NCI-H82 (cell line): ENCODE measurements at regions not wholly inside any gene's neighbourhood (a gene's known extent, or its start where the extent isn't known, plus 50 kb on each side); places are given as distances from the start of the nearest gene placed in this dataset.

Source experiments
- DNase-seq: peaks from one replicate; lab custom pipeline; 2025; lab: John Stamatoyannopoulos, UW

- no peak for DNase-seq
Measured at GRCh38 chr5:57841676-57842363, 359.2 kb upstream of the ACTBL2 start.

- DNase-seq: no peak
Measured at GRCh38 chr5:57839437-57840079, 356.9 kb upstream of the ACTBL2 start.

DNA sequence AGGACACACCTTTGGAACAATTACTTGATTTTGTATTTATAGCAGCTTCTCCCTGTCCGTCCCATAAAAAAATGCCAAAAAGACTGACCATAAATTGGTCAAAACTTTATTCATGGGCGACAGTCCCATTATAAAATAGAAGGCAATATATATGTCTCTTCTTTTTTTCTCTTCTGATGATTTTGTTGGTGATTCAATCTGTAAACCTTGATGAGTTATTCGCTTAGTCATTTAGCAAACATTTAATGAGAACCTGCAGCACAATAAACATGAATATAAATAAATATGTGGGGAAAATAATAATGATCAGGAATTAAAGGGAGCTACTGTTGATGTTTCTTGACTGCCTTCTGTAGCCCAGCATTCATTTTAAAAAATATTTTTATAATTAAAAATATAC is 356.4 kb upstream of the ACTBL2 start:
- no peak for DNase-seq

- no peak for DNase-seq
Measured at GRCh38 chr5:57836921-57837320, 354.3 kb upstream of the ACTBL2 start.

GRCh38 chr5:57836331-57836730 is 353.7 kb upstream of the ACTBL2 start:
- no peak for DNase-seq

DNA sequence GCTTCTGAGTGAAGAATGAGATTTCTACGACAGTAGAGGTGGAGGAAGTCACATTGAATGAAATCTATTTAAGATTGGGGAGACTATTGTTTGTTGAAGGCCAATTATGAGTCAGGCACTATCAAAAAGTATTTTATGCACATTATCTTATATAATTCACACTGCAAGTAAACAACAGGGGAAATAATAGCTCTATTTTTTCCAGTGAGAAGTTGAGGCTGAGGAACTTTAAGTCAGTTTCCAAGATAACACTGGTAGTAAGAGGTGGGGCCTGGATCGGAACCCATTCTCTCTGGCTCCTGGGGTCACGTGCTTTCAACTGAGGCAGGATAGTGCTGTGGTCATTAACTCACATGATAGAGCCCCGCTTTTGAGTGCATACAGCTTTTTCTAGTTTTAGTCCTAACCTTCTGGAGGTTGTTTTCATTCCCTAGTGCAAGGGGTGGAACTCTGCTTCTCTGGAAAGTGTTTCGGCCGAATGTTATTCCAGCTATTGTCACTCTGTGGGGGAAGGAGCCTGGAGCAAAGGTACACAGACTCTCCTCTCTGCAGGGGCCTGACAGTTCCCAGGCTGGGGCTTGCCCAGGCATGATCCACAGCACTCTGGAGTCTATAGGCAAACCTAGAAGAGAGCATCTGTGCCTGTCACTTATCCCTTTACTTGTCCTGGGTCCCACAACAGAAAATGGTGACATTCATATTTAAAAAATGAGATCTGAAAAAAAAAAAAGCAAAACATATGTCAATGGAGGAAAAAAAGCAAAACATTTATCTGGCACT is 352.4 kb upstream of the ACTBL2 start:
- DNase-seq: no peak

GRCh38 chr5:57833489-57833888 is 350.9 kb upstream of the ACTBL2 start:
- DNase-seq: no peak

- no peak for DNase-seq
Measured at GRCh38 chr5:57832875-57833274, 350.3 kb upstream of the ACTBL2 start.

- DNase-seq: no peak
Measured at GRCh38 chr5:57831932-57832331, 349.3 kb upstream of the ACTBL2 start.

- DNase-seq: no peak
Measured at GRCh38 chr5:57831090-57831489, 348.5 kb upstream of the ACTBL2 start.

DNA sequence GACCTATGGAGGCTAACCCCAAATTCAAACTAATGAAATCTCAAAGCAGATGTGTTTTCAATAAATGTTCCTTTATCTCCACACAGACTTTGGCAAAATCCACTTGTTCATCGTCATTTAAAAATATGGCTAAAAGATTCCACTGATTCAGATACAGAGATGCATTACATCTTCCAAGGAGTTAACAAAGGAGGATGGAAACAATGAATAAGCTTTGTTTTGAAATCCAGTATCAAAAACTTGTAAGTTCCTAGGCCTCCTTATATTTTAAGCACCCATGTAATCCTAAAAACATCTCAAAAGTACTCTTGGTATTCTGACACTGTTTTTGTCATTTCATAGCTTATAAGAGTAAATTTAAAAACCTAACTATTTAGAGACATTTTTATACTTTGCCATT is 345.6 kb upstream of the ACTBL2 start:
- no peak for DNase-seq

DNA sequence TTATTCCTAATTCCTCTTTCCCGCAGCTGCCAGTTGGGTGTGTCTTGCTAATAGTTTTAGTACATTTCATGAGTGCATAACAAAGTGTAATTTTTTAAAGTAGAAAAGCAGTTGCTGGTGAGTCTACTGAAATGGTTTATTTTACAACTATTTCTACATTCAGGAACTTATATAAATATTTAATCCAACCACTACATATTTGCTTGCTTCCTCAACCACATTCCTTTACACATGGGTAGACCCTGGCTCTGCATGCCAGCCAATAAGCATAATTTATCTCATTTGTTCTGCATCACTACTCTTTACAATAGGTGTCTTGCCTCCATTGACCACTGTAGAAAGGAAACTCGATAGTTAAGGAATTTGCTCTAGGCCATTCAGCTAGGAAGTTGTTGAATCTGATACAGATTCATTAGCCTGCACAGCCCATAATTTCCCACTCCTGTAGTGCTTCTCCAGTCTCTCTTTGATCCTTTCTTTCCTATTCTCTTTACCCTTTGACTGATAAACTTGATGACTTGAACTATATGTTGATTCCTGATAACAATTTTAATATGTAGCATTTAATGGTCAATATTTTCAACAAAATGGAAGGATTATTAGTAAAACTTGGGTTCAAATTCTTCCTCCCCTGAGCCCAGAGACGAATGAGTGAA is 342.5 kb upstream of the ACTBL2 start:
- DNase-seq: no peak

GRCh38 chr5:57824623-57825022 is 342.0 kb upstream of the ACTBL2 start:
- no peak for DNase-seq

DNA sequence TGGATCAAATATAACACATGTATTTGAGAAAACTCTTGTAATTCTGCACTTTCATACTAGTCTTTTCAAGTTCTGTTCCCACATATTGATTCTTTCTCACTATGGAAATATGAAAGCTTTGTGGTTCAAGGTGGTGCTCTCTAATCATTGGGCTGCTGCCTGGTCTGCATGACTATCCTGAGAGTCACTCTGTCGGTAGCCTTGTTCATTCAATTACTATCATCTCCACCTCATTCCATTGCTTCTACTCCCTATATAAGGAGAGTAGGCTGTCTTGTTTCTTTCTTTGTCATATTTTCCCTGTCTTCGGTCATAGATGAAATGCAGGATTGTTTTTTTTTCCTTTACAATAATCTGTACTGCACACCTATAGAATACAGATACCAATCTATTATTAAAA is 341.4 kb upstream of the ACTBL2 start:
- DNase-seq: no peak

DNA sequence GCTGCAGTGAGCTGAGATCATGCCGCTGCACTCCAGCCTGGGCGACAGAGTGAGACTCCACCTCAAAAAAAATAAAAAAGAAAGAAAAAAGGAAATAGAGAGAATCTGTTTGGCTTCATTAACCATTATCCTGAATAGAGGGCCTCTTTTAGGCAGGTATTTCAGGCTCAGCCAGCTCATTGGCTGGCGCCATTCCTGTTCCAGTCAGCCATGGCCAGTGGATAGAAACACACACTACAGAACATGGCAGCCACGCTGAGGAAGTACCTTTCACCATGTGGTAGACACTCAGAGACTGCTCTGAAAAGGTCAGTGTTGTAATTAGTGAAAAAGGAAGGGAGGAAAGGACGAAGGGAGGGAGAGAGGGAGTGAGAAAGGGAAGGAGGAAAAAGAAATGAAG is 340.0 kb upstream of the ACTBL2 start:
- no peak for DNase-seq

GRCh38 chr5:57818397-57818796 is 335.8 kb upstream of the ACTBL2 start:
- no peak for DNase-seq

DNA sequence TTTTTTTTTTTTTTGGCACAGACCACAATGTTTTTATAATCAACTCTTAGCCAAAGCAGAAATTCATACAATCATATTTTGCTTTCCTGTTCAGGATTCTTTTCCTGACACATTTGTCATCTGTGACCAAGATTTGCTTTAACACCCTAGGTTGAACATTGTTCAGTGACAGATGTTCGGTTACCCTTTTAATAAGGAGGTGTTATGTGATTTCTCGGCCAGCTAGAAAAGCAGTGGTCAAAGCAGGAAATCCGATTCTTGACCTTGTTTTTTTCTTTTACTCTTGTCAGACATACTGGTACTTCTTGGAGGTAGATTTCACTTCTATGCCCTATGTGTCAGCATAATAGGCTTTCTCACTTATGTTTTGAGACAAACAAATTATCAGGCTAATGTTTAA is 335.3 kb upstream of the ACTBL2 start:
- DNase-seq: no peak

DNA sequence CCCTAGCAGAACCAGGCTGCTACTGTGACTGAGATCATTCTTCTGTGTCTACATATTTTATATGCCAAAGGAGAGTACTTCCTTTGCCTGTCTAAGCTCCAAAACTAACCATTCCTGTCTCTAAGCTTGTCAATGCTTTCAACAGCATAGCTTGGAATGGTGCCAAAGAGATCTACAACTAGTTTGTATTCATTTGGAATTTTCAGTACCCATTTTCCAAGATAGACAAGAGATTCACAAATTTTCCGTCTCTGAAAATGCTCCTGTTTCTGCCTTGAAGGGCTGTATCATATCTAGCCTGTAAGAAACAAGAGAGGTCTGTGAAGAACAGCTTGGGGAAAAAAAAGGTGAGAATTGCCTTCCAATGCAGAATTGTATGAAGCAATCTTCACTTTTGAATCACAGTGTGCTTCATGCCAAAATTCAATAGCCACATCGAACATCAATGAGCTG is 334.4 kb upstream of the ACTBL2 start:
- DNase-seq: no peak

- DNase-seq: no peak
Measured at GRCh38 chr5:57816108-57816507, 333.5 kb upstream of the ACTBL2 start.

GRCh38 chr5:57805732-57806131 is 323.1 kb upstream of the ACTBL2 start:
- no peak for DNase-seq

- no peak for DNase-seq
Measured at GRCh38 chr5:57805170-57805569, 322.6 kb upstream of the ACTBL2 start.

GRCh38 chr5:57804505-57804904 is 321.9 kb upstream of the ACTBL2 start:
- DNase-seq: no peak

- no peak for DNase-seq
Measured at GRCh38 chr5:57804007-57804444, 321.4 kb upstream of the ACTBL2 start.
